HepG2 (cell line): ENCODE measurements at regions not wholly inside any gene's neighbourhood (a gene's known extent, or its start where the extent isn't known, plus 50 kb on each side); places are given as distances from the start of the nearest gene placed in this dataset.

Experiments used
- ATAC-seq: fragments of 200-7000 bp; cut with Tn5 transposase; 3 replicates; pipeline ENCODE4 v1.9.1; 2020; ENCODE audit warnings: mild to moderate bottlenecking, moderate library complexity
- BruUV-seq: library from RNA; stranded (reverse); fragments of 400-500 nt; replicated peaks from 2 replicates; lab custom pipeline; 2021; lab: Mats Ljungman, UMichigan
- CTCF ChIA-PET: fragments of 300-600 bp; formaldehyde crosslinking; extraction: SDS; loops from one replicate; lab custom pipeline; 2021; ENCODE audit warnings: low total read pairs, inconsistent platforms, low intra/inter-chr PET ratio; lab: Yijun Ruan, JAX
- POLR2A ChIA-PET: fragments of 350-600 bp; sonication (Branson Sonifier 250); formaldehyde crosslinking; loops from one replicate; lab custom pipeline; 2020; ENCODE audit warnings: antibody characterized with exemption, inconsistent platforms; lab: Yijun Ruan, JAX
- DNase-seq: peaks from one replicate; pipeline ENCODE4 v3.0.0-alpha.2; 2015; ENCODE audit warnings: low spot score
- FAIRE-seq: peaks from 3 replicates; lab custom pipeline; 2011; peaks lifted over from hg19 to GRCh38; lab: Jason Lieb, UNC
- H2AFZ ChIP-seq: one replicate; pipeline ENCODE4 v1.6.1; 2011; ENCODE audit warnings: low read length, inconsistent platforms
- H3K27ac ChIP-seq: fragments of 300-600 bp; 3 replicates; pipeline ENCODE4 v1.8.0; 2011; ENCODE audit warnings: mixed run types, mild to moderate bottlenecking, mixed read lengths, low read length, inconsistent platforms; ENCODE audit not compliant: insufficient read depth; ENCODE audit errors: extremely low read length
- H3K27me3 ChIP-seq, 2 experiments: fragments of 200-600 bp in 1 of 2; 2 replicates in 1 of 2; 3 replicates in 1 of 2; pipeline versions ENCODE4 v1.6.0 to v1.8.0; 2011; ENCODE audit warnings: low read length in 2 of 2, mild to moderate bottlenecking in 2 of 2, moderate library complexity in 2 of 2, inconsistent platforms in 1 of 2; ENCODE audit not compliant: insufficient read depth in 2 of 2, control insufficient read depth in 1 of 2
- H3K36me3 ChIP-seq, 2 experiments: fragments of 200-600 bp in 1 of 2; replicated peaks in 1 of 2; 2 replicates in 1 of 2; 3 replicates in 1 of 2; pipeline versions ENCODE4 v1.5.1 to v1.8.0; 2011; ENCODE audit warnings: low read length in 2 of 2, inconsistent platforms in 1 of 2; ENCODE audit not compliant: insufficient read depth in 2 of 2, control insufficient read depth in 1 of 2
- H3K4me1 ChIP-seq: 2 replicates; pipeline ENCODE4 v1.5.1; 2012; ENCODE audit warnings: low read length, inconsistent platforms; ENCODE audit not compliant: insufficient read depth
- H3K4me2 ChIP-seq: 2 replicates; pipeline ENCODE4 v1.6.0; 2011; ENCODE audit warnings: low read depth, low read length, inconsistent platforms
- H3K4me3 ChIP-seq, 3 experiments: fragments of 200-600 bp in 1 of 3; sonication (generic), shearing (Covaris generic) in 1 of 3; replicated peaks in 1 of 3; 2 replicates each; pipeline ENCODE4 v1.5.1; 2011 to 2016; ENCODE audit warnings: low read length in 3 of 3, inconsistent platforms in 2 of 3, low read depth in 2 of 3, mild to moderate bottlenecking in 2 of 3, control low read depth in 1 of 3, mixed read lengths in 1 of 3; ENCODE audit not compliant: insufficient read depth in 1 of 3
- H3K79me2 ChIP-seq: one replicate; pipeline ENCODE4 v1.6.1; 2011; ENCODE audit warnings: low read length, inconsistent platforms; ENCODE audit not compliant: insufficient read depth
- H3K9ac ChIP-seq: 2 replicates; pipeline ENCODE4 v1.6.0; 2011; ENCODE audit warnings: mild to moderate bottlenecking, low read depth, low read length, inconsistent platforms; ENCODE audit not compliant: insufficient read depth
- H3K9me3 ChIP-seq: 2 replicates; pipeline ENCODE4 v1.5.1; 2012; ENCODE audit warnings: mild to moderate bottlenecking, low read length
- H4K20me1 ChIP-seq: 2 replicates; pipeline ENCODE4 v1.6.0; 2011; ENCODE audit warnings: inconsistent platforms, mild to moderate bottlenecking, low read length, moderate library complexity; ENCODE audit not compliant: insufficient read depth
- GATAD1 ChIP-seq: IDR thresholded peaks from 2 replicates; pipeline ENCODE4 v1.6.1; 2016; ENCODE audit warnings: missing genetic modification reagents, missing compliant biosample characterization
- KAT2B ChIP-seq: fragments of 150-350 bp; IDR thresholded peaks from 2 replicates; pipeline ENCODE4 v1.6.1; 2014; ENCODE audit warnings: low read depth, low read length, borderline replicate concordance
- MAFF ChIP-seq: IDR thresholded peaks from 2 replicates; pipeline ENCODE4 v1.6.1; 2011; ENCODE audit warnings: low read depth, low read length, improper control_type of control experiment
- MED8 ChIP-seq: sonication (generic); formaldehyde crosslinking; IDR thresholded peaks from 2 replicates; pipeline ENCODE4 v1.8.1; 2023; ENCODE audit warnings: mild to moderate bottlenecking, missing genetic modification reagents; ENCODE audit not compliant: insufficient replicate concordance
- NFATC3 ChIP-seq: sonication (generic); formaldehyde crosslinking; IDR thresholded peaks from 2 replicates; pipeline ENCODE4 v1.5.1; 2020; ENCODE audit warnings: mild to moderate bottlenecking, missing genetic modification reagents
- NKX3-1 ChIP-seq: sonication (generic); formaldehyde crosslinking; IDR thresholded peaks from 2 replicates; pipeline ENCODE4 v1.5.0; 2020; ENCODE audit warnings: missing genetic modification reagents
- RBFOX2 ChIP-seq: fragments of 200-400 bp; formaldehyde crosslinking; IDR thresholded peaks from 2 replicates; pipeline ENCODE4 v1.6.1; 2017; ENCODE audit warnings: low read depth, mild to moderate bottlenecking, low read length
- RFX3 ChIP-seq: IDR thresholded peaks from 2 replicates; pipeline ENCODE4 v1.6.1; 2016; ENCODE audit warnings: missing biosample characterization, missing genetic modification reagents
- RXRA ChIP-seq: sonication (generic); formaldehyde crosslinking; IDR thresholded peaks from 2 replicates; pipeline ENCODE4 v1.5.1; 2020; ENCODE audit warnings: missing genetic modification reagents
- SP2 ChIP-seq: sonication (generic); formaldehyde crosslinking; IDR thresholded peaks from 2 replicates; pipeline ENCODE4 v1.5.1; 2020; ENCODE audit warnings: mild to moderate bottlenecking, missing genetic modification reagents
- THAP7 ChIP-seq: sonication (generic); formaldehyde crosslinking; IDR thresholded peaks from 2 replicates; pipeline ENCODE4 v1.8.1; 2023; ENCODE audit warnings: mild to moderate bottlenecking, missing genetic modification reagents
- YY1 ChIP-seq: IDR thresholded peaks from 2 replicates; pipeline ENCODE4 v1.6.1; 2011; ENCODE audit warnings: low read length, low read depth, moderate library complexity, mild to moderate bottlenecking; ENCODE audit not compliant: insufficient read depth, insufficient replicate concordance
- ZFP36L1 ChIP-seq: sonication (generic); formaldehyde crosslinking; IDR thresholded peaks from 2 replicates; pipeline ENCODE4 v1.8.0; 2022; ENCODE audit warnings: mild to moderate bottlenecking, missing genetic modification reagents, moderate library complexity
- ZNF468 ChIP-seq: sonication (generic); formaldehyde crosslinking; IDR thresholded peaks from 2 replicates; pipeline ENCODE4 v1.8.0; 2022; ENCODE audit warnings: mild to moderate bottlenecking, moderate library complexity, missing genetic modification reagents
- ZNF550 ChIP-seq: sonication (generic); formaldehyde crosslinking; IDR thresholded peaks from 2 replicates; pipeline ENCODE4 v1.4.0; 2020; ENCODE audit warnings: mild to moderate bottlenecking, missing genetic modification reagents, borderline replicate concordance
- ZNF569 ChIP-seq: sonication (generic); formaldehyde crosslinking; IDR thresholded peaks from 2 replicates; pipeline ENCODE4 v1.5.0; 2020; ENCODE audit warnings: mild to moderate bottlenecking, missing genetic modification reagents, moderate library complexity, borderline replicate concordance
- ZNF614 ChIP-seq: IDR thresholded peaks from 2 replicates; pipeline ENCODE4 v1.6.1; 2018; ENCODE audit warnings: missing biosample characterization, missing genetic modification reagents, inconsistent platforms, borderline replicate concordance
- WGBS: methylation state at CpG from one replicate; pipeline ENCODE4 v1.1.6; 2017; ENCODE audit warnings: low lambda C conversion rate; 5-methylcytosine and 5-hydroxymethylcytosine counted together
- in situ Hi-C: cut with HindIII; loops from 2 replicates; pipeline ENCODE4 v1.10.0; 2017; ENCODE audit warnings: low pct_unique_long_range_greater_than_20kb; ENCODE audit not compliant: extremely low pct_ligation_motif_present
- intact Hi-C: fragments of 100-400 bp; cut with micrococcal nuclease; formaldehyde crosslinking; loops from one replicate; pipeline ENCODE4 v1.10.0; 2022; ENCODE audit not compliant: unreplicated experiment
- TF ChIP-seq, protein P1 (sequence below): sonication (generic); formaldehyde crosslinking; IDR thresholded peaks from 2 replicates; pipeline ENCODE4 v1.5.0; 2020; ENCODE audit warnings: mild to moderate bottlenecking, missing genetic modification reagents, borderline replicate concordance
- TF ChIP-seq, protein P2 (sequence below): sonication (generic); formaldehyde crosslinking; IDR thresholded peaks from 2 replicates; pipeline ENCODE4; 2020; ENCODE audit warnings: missing genetic modification reagents, mild to moderate bottlenecking, borderline replicate concordance

GRCh38 chr18:39990540-39990939, 1964.5 kb upstream of the PIK3C3 start (continued):
- TF ChIP-seq, protein P1, sequence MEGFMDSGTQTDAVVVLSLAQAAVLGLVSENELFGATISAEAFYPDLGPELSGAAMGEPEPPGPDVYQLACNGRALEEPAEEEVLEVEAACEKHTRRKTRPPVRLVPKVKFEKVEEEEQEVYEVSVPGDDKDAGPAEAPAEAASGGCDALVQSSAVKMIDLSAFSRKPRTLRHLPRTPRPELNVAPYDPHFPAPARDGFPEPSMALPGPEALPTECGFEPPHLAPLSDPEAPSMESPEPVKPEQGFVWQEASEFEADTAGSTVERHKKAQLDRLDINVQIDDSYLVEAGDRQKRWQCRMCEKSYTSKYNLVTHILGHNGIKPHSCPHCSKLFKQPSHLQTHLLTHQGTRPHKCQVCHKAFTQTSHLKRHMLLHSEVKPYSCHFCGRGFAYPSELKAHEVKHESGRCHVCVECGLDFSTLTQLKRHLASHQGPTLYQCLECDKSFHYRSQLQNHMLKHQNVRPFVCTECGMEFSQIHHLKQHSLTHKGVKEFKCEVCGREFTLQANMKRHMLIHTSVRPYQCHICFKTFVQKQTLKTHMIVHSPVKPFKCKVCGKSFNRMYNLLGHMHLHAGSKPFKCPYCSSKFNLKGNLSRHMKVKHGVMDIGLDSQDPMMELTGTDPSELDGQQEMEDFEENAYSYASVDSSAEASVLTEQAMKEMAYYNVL, result no peak
- no peak for TF ChIP-seq YY1

DNA sequence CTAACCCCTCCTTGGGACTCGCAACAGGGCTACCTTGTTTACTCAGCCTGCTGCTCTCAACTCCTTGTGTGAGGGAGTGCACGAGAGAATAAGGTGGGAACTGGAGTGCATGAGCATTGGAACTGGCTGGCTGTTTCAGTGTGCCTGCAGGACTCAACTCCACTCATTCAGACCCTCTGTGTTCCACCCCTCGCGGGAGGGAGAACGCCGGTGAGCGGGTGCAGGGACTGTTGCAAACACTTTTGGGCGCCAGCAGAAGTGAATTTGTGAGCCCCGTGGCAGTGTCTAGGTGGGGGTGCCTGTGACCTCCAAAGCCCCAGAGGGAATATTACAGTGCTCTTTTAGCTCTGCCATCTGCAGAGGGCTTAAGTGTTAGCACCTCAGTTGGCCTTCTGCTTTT, 1978.3 kb upstream of the PIK3C3 start:
- Histone ChIP-seq H2AFZ (no peak overlapping the region), H4K20me1 (no peaks in the 10 kb centered on the region), H3K27me3 (no peaks in the 10 kb centered on the region), H3K27ac (no peak overlapping the region), H3K36me3 (no peaks in the 10 kb centered on the region), H3K9me3 (no peaks in the 10 kb centered on the region), H3K4me2 (no peak overlapping the region), H3K9ac (no peak overlapping the region), H3K79me2 (no peaks in the 10 kb centered on the region), H3K4me1 (no peaks in the 10 kb centered on the region), H3K4me3 (no peak overlapping the region)
- no peak for ATAC-seq
- in situ Hi-C loops, result no loop called here
- no peak for DNase-seq
- TF ChIP-seq MED8 (CRISPR knock-in tag) (no peak), SP2 (CRISPR knock-in tag) (no peak), ZNF569 (CRISPR knock-in tag) (no peak), ZNF614 (no peak), RFX3 (CRISPR knock-in tag) (no peak), MAFF (no peak), GATAD1 (CRISPR knock-in tag) (no peak), THAP7 (CRISPR knock-in tag) (no peak), NFATC3 (CRISPR knock-in tag) (no peak), KAT2B (no peak), NKX3-1 (CRISPR knock-in tag) (no peak), ZNF550 (CRISPR knock-in tag) (no peak), RXRA (no peak), ZFP36L1 (CRISPR knock-in tag) (no peak), ZNF468 (CRISPR knock-in tag) (no peak), RBFOX2 (no peak)
- TF ChIP-seq, protein P2, sequence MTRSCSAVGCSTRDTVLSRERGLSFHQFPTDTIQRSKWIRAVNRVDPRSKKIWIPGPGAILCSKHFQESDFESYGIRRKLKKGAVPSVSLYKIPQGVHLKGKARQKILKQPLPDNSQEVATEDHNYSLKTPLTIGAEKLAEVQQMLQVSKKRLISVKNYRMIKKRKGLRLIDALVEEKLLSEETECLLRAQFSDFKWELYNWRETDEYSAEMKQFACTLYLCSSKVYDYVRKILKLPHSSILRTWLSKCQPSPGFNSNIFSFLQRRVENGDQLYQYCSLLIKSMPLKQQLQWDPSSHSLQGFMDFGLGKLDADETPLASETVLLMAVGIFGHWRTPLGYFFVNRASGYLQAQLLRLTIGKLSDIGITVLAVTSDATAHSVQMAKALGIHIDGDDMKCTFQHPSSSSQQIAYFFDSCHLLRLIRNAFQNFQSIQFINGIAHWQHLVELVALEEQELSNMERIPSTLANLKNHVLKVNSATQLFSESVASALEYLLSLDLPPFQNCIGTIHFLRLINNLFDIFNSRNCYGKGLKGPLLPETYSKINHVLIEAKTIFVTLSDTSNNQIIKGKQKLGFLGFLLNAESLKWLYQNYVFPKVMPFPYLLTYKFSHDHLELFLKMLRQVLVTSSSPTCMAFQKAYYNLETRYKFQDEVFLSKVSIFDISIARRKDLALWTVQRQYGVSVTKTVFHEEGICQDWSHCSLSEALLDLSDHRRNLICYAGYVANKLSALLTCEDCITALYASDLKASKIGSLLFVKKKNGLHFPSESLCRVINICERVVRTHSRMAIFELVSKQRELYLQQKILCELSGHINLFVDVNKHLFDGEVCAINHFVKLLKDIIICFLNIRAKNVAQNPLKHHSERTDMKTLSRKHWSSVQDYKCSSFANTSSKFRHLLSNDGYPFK (CRISPR knock-in tag), result no peak
- CTCF ChIA-PET, result no interaction called here
- intact Hi-C loops, result no loop called here
- POLR2A ChIA-PET, result no interaction called here
- FAIRE-seq, result no peak
- WGBS, result 10% methylated on average over 2 of the region's 9 CpGs
- no TSS peak for BruUV-seq
